HG02973 (cell line): ENCODE measurements at regions not wholly inside any gene's neighbourhood (a gene's known extent, or its start where the extent isn't known, plus 50 kb on each side); places are given as distances from the start of the nearest gene placed in this dataset.
A peak's percentile ranks its signal among the peaks of the same experiment; 100 is the strongest.

Experiments used
- ATAC-seq: cut with Tn5 transposase; IDR thresholded peaks from one replicate; pipeline ENCODE4 v1.9.1; 2021; ENCODE audit warnings: moderate library complexity; ENCODE audit not compliant: unreplicated experiment

GRCh38 chr12:69123919-69124638 lies 115.3 kb upstream of the CPSF6 start:
- ATAC-seq: no peak

GRCh38 chr12:69129017-69129416 lies 110.4 kb upstream of the CPSF6 start:
- no peak for ATAC-seq

GRCh38 chr12:69129564-69129963 lies 109.8 kb upstream of the CPSF6 start:
- no peak for ATAC-seq

- ATAC-seq: no peak
These were observed 109.3 kb upstream of the CPSF6 start for GRCh38 chr12:69130064-69130463.

- ATAC-seq: no peak
These were observed 108.3 kb upstream of the CPSF6 start for GRCh38 chr12:69131077-69131476.

GRCh38 chr12:69136931-69137613 lies 102.3 kb upstream of the CPSF6 start:
- no peak for ATAC-seq

GRCh38 chr12:69141074-69141473 lies 98.3 kb upstream of the CPSF6 start:
- no peak for ATAC-seq

GRCh38 chr12:69149270-69149669 lies 90.1 kb upstream of the CPSF6 start:
- ATAC-seq: no peak

GRCh38 chr12:69150083-69150795 lies 89.1 kb upstream of the CPSF6 start:
- no peak for ATAC-seq

GRCh38 chr12:69150796-69151127 lies 88.6 kb upstream of the CPSF6 start:
- no peak for ATAC-seq

- no peak for ATAC-seq
These were observed 88.1 kb upstream of the CPSF6 start for GRCh38 chr12:69151254-69151764.

GRCh38 chr12:69154585-69155363 lies 84.6 kb upstream of the CPSF6 start:
- ATAC-seq: peak; percentile 54

- peak; percentile 93 for ATAC-seq
These were observed 82.2 kb upstream of the CPSF6 start for GRCh38 chr12:69157023-69157655.

GRCh38 chr12:69161829-69162228 lies 77.5 kb upstream of the CPSF6 start:
- ATAC-seq: peak; percentile 61

- ATAC-seq: no peak
These were observed 75.5 kb upstream of the CPSF6 start for GRCh38 chr12:69163681-69164362.

GRCh38 chr12:69167648-69168165 lies 71.7 kb upstream of the CPSF6 start:
- ATAC-seq: no peak

GRCh38 chr12:69168363-69168762 lies 71.0 kb upstream of the CPSF6 start:
- no peak for ATAC-seq

GRCh38 chr12:69168828-69169227 lies 70.5 kb upstream of the CPSF6 start:
- no peak for ATAC-seq

- no peak for ATAC-seq
These were observed 69.1 kb upstream of the CPSF6 start for GRCh38 chr12:69170293-69170692.

GRCh38 chr12:69171881-69172280 lies 67.5 kb upstream of the CPSF6 start:
- no peak for ATAC-seq
